Trophoblast cell (in vitro differentiated cells and primary cell): ENCODE measurements at regions not wholly inside any gene's neighbourhood (a gene's known extent, or its start where the extent isn't known, plus 50 kb on each side); places are given as distances from the start of the nearest gene placed in this dataset.
A peak's percentile ranks its signal among the peaks of the same experiment; 100 is the strongest.

Experiments used
- DNase-seq, 2 donors: peaks; one replicate each; pipeline ENCODE4 v3.0.0-alpha.2; 2016
- H2AFZ ChIP-seq: 2 replicates; pipeline ENCODE4 v1.6.1; 2013; ENCODE audit warnings: low read length, moderate library complexity, mild to moderate bottlenecking; ENCODE audit not compliant: insufficient read depth, poor library complexity
- H2AK5ac ChIP-seq: 2 replicates; pipeline ENCODE4 v1.6.1; 2013; ENCODE audit warnings: mild to moderate bottlenecking, low read length
- H2BK120ac ChIP-seq: 2 replicates; pipeline ENCODE4 v1.6.1; 2013; ENCODE audit warnings: low read length, mild to moderate bottlenecking, moderate library complexity; ENCODE audit not compliant: insufficient read depth, poor library complexity
- H2BK12ac ChIP-seq: 2 replicates; pipeline ENCODE4 v1.6.1; 2013; ENCODE audit warnings: mild to moderate bottlenecking, low read length, moderate library complexity
- H2BK5ac ChIP-seq: 2 replicates; pipeline ENCODE4 v1.6.1; 2013; ENCODE audit warnings: low read length, low read depth, moderate library complexity, mild to moderate bottlenecking; ENCODE audit not compliant: poor library complexity
- H3K14ac ChIP-seq: 2 replicates; pipeline ENCODE4 v1.6.1; 2013; ENCODE audit warnings: mild to moderate bottlenecking, low read length
- H3K18ac ChIP-seq: 2 replicates; pipeline ENCODE4 v1.6.1; 2013; ENCODE audit warnings: mild to moderate bottlenecking, low read length
- H3K23ac ChIP-seq: 2 replicates; pipeline ENCODE4 v1.6.1; 2013; ENCODE audit warnings: low read length
- H3K27ac ChIP-seq: 2 replicates; pipeline ENCODE4 v1.5.1; 2013; ENCODE audit warnings: low read depth, mild to moderate bottlenecking, inconsistent platforms, low read length, moderate library complexity
- H3K27me3 ChIP-seq: 2 replicates; pipeline ENCODE4 v1.6.1; 2013; ENCODE audit warnings: inconsistent platforms, mild to moderate bottlenecking, low read length, moderate library complexity; ENCODE audit not compliant: insufficient read depth
- H3K36me3 ChIP-seq, 2 experiments: 1 replicate in 1 of 2; 2 replicates in 1 of 2; pipeline ENCODE4 v1.6.1; 2013; ENCODE audit warnings: low read length in 2 of 2, mild to moderate bottlenecking in 2 of 2, moderate library complexity in 1 of 2; ENCODE audit not compliant: insufficient read depth in 2 of 2, control insufficient read depth in 1 of 2
- H3K4ac ChIP-seq: 2 replicates; pipeline ENCODE4 v1.6.1; 2013; ENCODE audit warnings: low read depth, mild to moderate bottlenecking, low read length, moderate library complexity
- H3K4me1 ChIP-seq, 2 experiments: 1 replicate in 1 of 2; 2 replicates in 1 of 2; pipeline ENCODE4 v1.6.1; 2013; ENCODE audit warnings: low read length in 2 of 2, mild to moderate bottlenecking in 2 of 2, moderate library complexity in 1 of 2; ENCODE audit not compliant: insufficient read depth in 2 of 2, control insufficient read depth in 1 of 2
- H3K4me2 ChIP-seq: 2 replicates; pipeline ENCODE4 v1.6.1; 2013; ENCODE audit warnings: inconsistent platforms, mild to moderate bottlenecking, low read length, moderate library complexity
- H3K4me3 ChIP-seq: 2 replicates; pipeline ENCODE4 v1.5.1; 2013; ENCODE audit warnings: mild to moderate bottlenecking, low read depth, low read length, inconsistent platforms
- H3K79me1 ChIP-seq: one replicate; pipeline ENCODE4 v1.6.1; 2013; ENCODE audit warnings: low read length
- H3K79me2 ChIP-seq: 2 replicates; pipeline ENCODE4 v1.6.1; 2013; ENCODE audit warnings: low read length, mild to moderate bottlenecking; ENCODE audit not compliant: control insufficient read depth, insufficient read depth, poor library complexity
- H3K9ac ChIP-seq: 2 replicates; pipeline ENCODE4 v1.6.1; 2013; ENCODE audit warnings: mild to moderate bottlenecking, low read length
- H3K9me3 ChIP-seq: 2 replicates; pipeline ENCODE4 v1.6.1; 2013; ENCODE audit warnings: low read depth, mild to moderate bottlenecking, control low read depth, inconsistent platforms, low read length; ENCODE audit not compliant: insufficient read depth
- H4K12ac ChIP-seq: 2 replicates; pipeline ENCODE4 v1.6.1; 2013; ENCODE audit warnings: low read depth, mild to moderate bottlenecking, low read length, moderate library complexity
- H4K8ac ChIP-seq: 2 replicates; pipeline ENCODE4 v1.6.1; 2013; ENCODE audit warnings: low read depth, mild to moderate bottlenecking, low read length, moderate library complexity
- H4K91ac ChIP-seq: one replicate; pipeline ENCODE4 v1.6.1; 2013; ENCODE audit warnings: low read depth, mild to moderate bottlenecking, low read length, moderate library complexity
- WGBS: extraction: QIAGEN DNeasy Blood & Tissue Kit; methylation state at CpG from one replicate; pipeline ENCODE4 v1.1.7; 2013; ENCODE audit warnings: missing lambda C conversion rate; ENCODE audit not compliant: insufficient read length, insufficient coverage; ENCODE audit errors: extremely low coverage; 5-methylcytosine and 5-hydroxymethylcytosine counted together

GRCh38 chr6:112634376-112634775 lies 287.2 kb downstream of the RFPL4B start:
- Histone ChIP-seq H3K23ac (no peak overlapping the region), H3K4me2 (no peak overlapping the region), H2BK5ac (no peak overlapping the region), H3K79me2 (no peaks in the 10 kb centered on the region), H3K4me3 (no peak overlapping the region), H3K36me3 (no peaks in the 10 kb centered on the region), H3K4me1 (peaks cover 0 to 2% of the 10 kb centered on the region in 2 experiments), H2BK120ac (no peak overlapping the region), H3K79me1 (no peaks in the 10 kb centered on the region), H3K9ac (no peak overlapping the region), H4K91ac (no peak overlapping the region), H4K12ac (no peak overlapping the region), H3K9me3 (peaks cover 2% of the 10 kb centered on the region), H2AFZ (no peak overlapping the region), H3K27me3 (no peaks in the 10 kb centered on the region), H4K8ac (no peak overlapping the region), H2BK12ac (no peak overlapping the region), H3K14ac (no peak overlapping the region), H3K4ac (no peak overlapping the region), H3K18ac (no peak overlapping the region), H2AK5ac (no peak overlapping the region), H3K27ac (no peak overlapping the region)
- no peak for DNase-seq
- whole genome bisulfite sequencing = no CpG with 5 or more reads among the region's 1 CpG

DNA sequence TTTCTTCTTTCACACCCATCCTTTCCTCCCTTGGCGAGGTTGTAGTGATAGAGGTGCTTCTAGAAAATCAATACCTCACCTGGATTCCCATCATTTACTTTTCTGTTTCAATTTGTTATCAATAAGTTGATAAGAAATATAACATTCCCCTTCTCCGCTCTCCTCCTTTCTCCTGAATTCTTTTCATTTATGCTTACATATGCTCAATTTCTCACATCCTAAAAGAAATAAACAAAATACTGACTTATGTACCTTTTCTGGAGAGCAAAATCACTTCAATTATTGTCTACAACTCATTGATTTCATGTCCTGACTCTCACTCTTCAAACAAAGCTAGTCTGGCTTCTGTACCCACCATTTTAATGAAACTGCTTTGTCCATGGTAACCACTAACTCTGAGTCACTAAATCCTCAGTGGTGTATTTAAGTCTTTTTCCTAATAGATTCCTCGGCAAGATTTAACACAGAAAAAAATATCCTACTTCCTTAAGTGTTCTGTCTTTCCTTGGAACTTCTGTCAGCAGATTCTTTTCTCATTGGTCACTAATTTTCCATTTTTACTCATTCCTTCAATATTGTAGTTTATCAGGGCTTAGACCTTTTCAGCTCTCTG lies 289.6 kb downstream of the RFPL4B start:
- H3K9ac ChIP-seq = no peak overlapping the region
- DNase-seq = peak in 1 of 2 donors; percentile 36

DNA sequence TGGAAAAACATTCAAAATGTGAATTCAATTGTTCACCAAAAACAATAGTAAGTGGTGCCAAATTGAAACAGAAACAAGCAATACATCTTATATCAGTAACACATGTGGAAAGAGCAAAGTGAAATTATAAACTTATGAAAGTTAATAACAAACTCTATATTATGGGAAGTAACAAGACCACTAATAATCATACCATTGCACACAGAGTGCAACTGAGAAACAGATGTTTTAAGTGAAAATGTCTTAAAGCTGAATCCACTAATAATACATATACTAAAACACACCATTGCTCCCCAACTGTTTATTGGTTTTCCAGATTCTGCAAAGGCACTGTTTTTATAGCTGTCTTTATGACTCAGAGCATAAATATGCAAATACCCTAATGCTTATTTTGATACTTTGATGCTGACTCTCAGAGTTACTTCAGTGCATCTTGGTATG lies 292.3 kb downstream of the RFPL4B start:
- Histone ChIP-seq H3K9me3 (no peaks in the 10 kb centered on the region), H3K4me2 (no peak overlapping the region), H4K12ac (no peak overlapping the region), H3K79me1 (no peaks in the 10 kb centered on the region), H3K14ac (no peak overlapping the region), H3K27me3 (no peaks in the 10 kb centered on the region), H2AFZ (no peak overlapping the region), H2BK120ac (no peak overlapping the region), H4K8ac (no peak overlapping the region), H3K18ac (no peak overlapping the region), H2BK12ac (no peak overlapping the region), H3K9ac (no peak overlapping the region), H3K4ac (no peak overlapping the region), H3K27ac (no peak overlapping the region), H2AK5ac (no peak overlapping the region), H3K23ac (no peak overlapping the region), H3K4me3 (no peak overlapping the region), H3K4me1 (peaks cover 0 to 2% of the 10 kb centered on the region in 2 experiments), H3K36me3 (no peaks in the 10 kb centered on the region), H3K79me2 (no peaks in the 10 kb centered on the region), H4K91ac (no peak overlapping the region), H2BK5ac (no peak overlapping the region)
- no peak for DNase-seq

More for the DNA sequence above, 289.6 kb downstream of the RFPL4B start:
- no peaks in the 10 kb centered on the region for H3K79me1 ChIP-seq
- peaks cover 2% of the 10 kb centered on the region for H3K9me3 ChIP-seq
- no peak overlapping the region for H3K4me2 ChIP-seq
- no peak overlapping the region for H2BK12ac ChIP-seq
- peaks cover 0 to 2% of the 10 kb centered on the region in 2 experiments for H3K4me1 ChIP-seq
- no peak overlapping the region for H4K91ac ChIP-seq
- WGBS = no CpG with 5 or more reads among the region's 3 CpGs
- no peak overlapping the region for H2BK120ac ChIP-seq
- peak overlapping the region; percentile 37 for H3K27ac ChIP-seq
- no peak overlapping the region for H3K18ac ChIP-seq
- H4K8ac ChIP-seq = no peak overlapping the region
- H2AFZ ChIP-seq = no peak overlapping the region
- H3K14ac ChIP-seq = no peak overlapping the region
- no peak overlapping the region for H3K4me3 ChIP-seq
- H3K79me2 ChIP-seq = no peaks in the 10 kb centered on the region
- H3K23ac ChIP-seq = no peak overlapping the region
- H3K36me3 ChIP-seq = no peaks in the 10 kb centered on the region
- no peaks in the 10 kb centered on the region for H3K27me3 ChIP-seq
- no peak overlapping the region for H2AK5ac ChIP-seq
- no peak overlapping the region for H3K4ac ChIP-seq
- no peak overlapping the region for H2BK5ac ChIP-seq
- no peak overlapping the region for H4K12ac ChIP-seq

DNA sequence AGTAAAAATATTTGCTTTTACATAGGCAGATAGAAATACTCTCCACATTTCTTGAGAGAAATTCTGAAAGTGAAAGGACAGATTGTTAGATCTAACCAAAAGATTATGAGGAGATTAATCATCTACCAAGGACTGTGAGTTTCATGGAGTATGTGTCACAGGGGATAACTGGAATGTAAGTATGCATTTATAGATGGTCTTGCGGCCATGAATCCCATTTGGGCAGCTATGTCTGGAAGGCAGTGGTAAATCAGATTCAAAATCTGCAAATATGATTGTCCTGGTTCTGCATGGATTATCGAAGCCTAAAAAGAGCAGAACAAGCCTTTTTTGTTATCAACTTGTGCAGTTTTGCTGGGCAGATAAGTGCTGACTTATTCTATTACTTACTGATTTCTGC lies 293.8 kb downstream of the RFPL4B start:
- Histone ChIP-seq H4K91ac (no peak overlapping the region), H3K27ac (no peak overlapping the region), H2BK12ac (no peak overlapping the region), H3K27me3 (no peaks in the 10 kb centered on the region), H2AK5ac (no peak overlapping the region), H4K8ac (no peak overlapping the region), H3K4me1 (peaks cover 0 to 2% of the 10 kb centered on the region in 2 experiments), H3K18ac (no peak overlapping the region), H3K79me2 (no peaks in the 10 kb centered on the region), H3K9me3 (no peaks in the 10 kb centered on the region), H3K4me3 (no peak overlapping the region), H3K9ac (no peak overlapping the region), H3K23ac (no peak overlapping the region), H3K4me2 (no peak overlapping the region), H3K14ac (no peak overlapping the region), H3K4ac (no peak overlapping the region), H4K12ac (no peak overlapping the region), H2BK120ac (no peak overlapping the region), H3K79me1 (no peaks in the 10 kb centered on the region), H2AFZ (no peak overlapping the region), H3K36me3 (no peaks in the 10 kb centered on the region), H2BK5ac (no peak overlapping the region)
- no CpG with 5 or more reads among the region's 2 CpGs for WGBS
- DNase-seq = peak in 1 of 2 donors; percentile 59
